ENCODE measurements at regions not wholly inside any gene's neighbourhood (a gene's known extent, or its start where the extent isn't known, plus 50 kb on each side); places are given as distances from the start of the nearest gene placed in this dataset.

- Histone ChIP-seq H3K27me3 (ENCODE audit: control insufficient read depth in 2 of 2, insufficient read depth in 2 of 2, low read length in 2 of 2) (no peaks in the 10 kb centered on the region), H3K9ac (replicated peaks; ENCODE audit: extremely low read depth, insufficient read depth, low read length) (no peak overlapping the region), H2AFZ (ENCODE audit: low read depth, low read length) (no peak overlapping the region), H3K9me3 (replicated peaks; ENCODE audit: control insufficient read depth, insufficient read depth, low read length) (no peaks in the 10 kb centered on the region), H3K36me3 (ENCODE audit: control insufficient read depth in 2 of 2, extremely low read depth in 1 of 2, insufficient read depth in 2 of 2, low read length in 2 of 2) (no peaks in the 10 kb centered on the region), H3K79me2 (ENCODE audit: control insufficient read depth, insufficient read depth, low read length) (no peaks in the 10 kb centered on the region), H3K4me3 (replicated peaks in 1 of 3; ENCODE audit: insufficient read depth in 1 of 3, low read depth in 1 of 3, low read length in 3 of 3) (no peak overlapping the region), H3K27ac (ENCODE audit: insufficient read depth, low read depth, low read length) (no peak overlapping the region), H4K20me1 (replicated peaks; ENCODE audit: control insufficient read depth, extremely low read depth, insufficient read depth, low read length) (no peaks in the 10 kb centered on the region), H3K4me2 (ENCODE audit: insufficient read depth, low read length) (no peak overlapping the region), H3K4me1 (ENCODE audit: control insufficient read depth, extremely low read depth, insufficient read depth, low read length) (no peaks in the 10 kb centered on the region), H3K9me1 (replicated peaks; ENCODE audit: control insufficient read depth, extremely low read depth, insufficient read depth, low read length) (no peaks in the 10 kb centered on the region)
- TF ChIP-seq MYC (IDR thresholded peaks at IDR 0.05; ENCODE audit: low read depth, low read length) (no peak), GATA2 (IDR thresholded peaks at IDR 0.05; ENCODE audit: insufficient read depth, insufficient read length, low read depth, low read length) (no peak), JUN (IDR thresholded peaks at IDR 0.05; ENCODE audit: borderline replicate concordance, insufficient read depth, insufficient read length, low read depth) (no peak), POLR2AphosphoS5 (IDR thresholded peaks at IDR 0.05; ENCODE audit: insufficient read depth, low read depth, low read length) (no peak), EZH2 (IDR thresholded peaks at IDR 0.05; ENCODE audit: borderline replicate concordance, low read depth, low read length, severe bottlenecking) (no peak), CTCF (IDR thresholded peaks at IDR 0.05; ENCODE audit: extremely low read depth in 1 of 2, insufficient read depth in 1 of 2, low read depth in 1 of 2, low read length in 2 of 2) (no peak), POLR2A (IDR thresholded peaks at IDR 0.05; ENCODE audit: low read depth, low read length) (no peak), FOS (IDR thresholded peaks at IDR 0.05; ENCODE audit: borderline replicate concordance, insufficient read depth, low read length) (no peak), MAX (IDR thresholded peaks at IDR 0.05; ENCODE audit: insufficient read depth, insufficient read length) (no peak)
- POLR2A ChIA-PET: no interaction called here
- intact Hi-C loops (cut with micrococcal nuclease): no loop called here
- dilution Hi-C loops (cut with MboI; ENCODE audit: extremely low pct_ligation_motif_present, low sequenced_read_pairs): no loop called here
- no peak for FAIRE-seq
- no TSS peak for BruUV-seq (replicated peaks)
- CTCF ChIA-PET: no interaction called here
- DNase-seq (ENCODE audit: low read depth, low spot score): no peak
Observed at GRCh38 chr1:106457368-106457767, 599.1 kb upstream of the PRMT6 start.

Data from endothelial cell of umbilical vein (primary cell).